HL-60/S4 (cell line): ENCODE measurements at regions not wholly inside any gene's neighbourhood (a gene's known extent, or its start where the extent isn't known, plus 50 kb on each side); places are given as distances from the start of the nearest gene placed in this dataset.
"Not testable (repeated sequence)": the region's sequence is repeated elsewhere in the genome, so short reads cannot be mapped to it uniquely, and the experiment has no call there.

Source experiments
- in situ Hi-C: fragments of 300-500 bp; cut with MboI; formaldehyde crosslinking; loops from 2 replicates; pipeline ENCODE4 v1.14.3; 2022; ENCODE audit warnings: low sequenced_read_pairs

GRCh38 chr21:28727809-28728208 lies 264.9 kb downstream of the LTN1 start:
- in situ Hi-C loops, result loop anchor here (25.0 kb wide), 1 partner anchor 1891 kb away; the partner anchor contains the start of gene ADAMTS1

- in situ Hi-C loops, result loop anchor here (25.0 kb wide), 1 partner anchor 1888 kb away; the partner anchor contains the start of gene ADAMTS1
Observed at GRCh38 chr21:28725396-28725795, 267.3 kb downstream of the LTN1 start.

GRCh38 chr21:28723646-28724045 lies 269.0 kb downstream of the LTN1 start:
- in situ Hi-C loops, result no loop called here

- in situ Hi-C loops, result no loop called here
Observed at GRCh38 chr21:28719723-28720122, 273.0 kb downstream of the LTN1 start.

DNA sequence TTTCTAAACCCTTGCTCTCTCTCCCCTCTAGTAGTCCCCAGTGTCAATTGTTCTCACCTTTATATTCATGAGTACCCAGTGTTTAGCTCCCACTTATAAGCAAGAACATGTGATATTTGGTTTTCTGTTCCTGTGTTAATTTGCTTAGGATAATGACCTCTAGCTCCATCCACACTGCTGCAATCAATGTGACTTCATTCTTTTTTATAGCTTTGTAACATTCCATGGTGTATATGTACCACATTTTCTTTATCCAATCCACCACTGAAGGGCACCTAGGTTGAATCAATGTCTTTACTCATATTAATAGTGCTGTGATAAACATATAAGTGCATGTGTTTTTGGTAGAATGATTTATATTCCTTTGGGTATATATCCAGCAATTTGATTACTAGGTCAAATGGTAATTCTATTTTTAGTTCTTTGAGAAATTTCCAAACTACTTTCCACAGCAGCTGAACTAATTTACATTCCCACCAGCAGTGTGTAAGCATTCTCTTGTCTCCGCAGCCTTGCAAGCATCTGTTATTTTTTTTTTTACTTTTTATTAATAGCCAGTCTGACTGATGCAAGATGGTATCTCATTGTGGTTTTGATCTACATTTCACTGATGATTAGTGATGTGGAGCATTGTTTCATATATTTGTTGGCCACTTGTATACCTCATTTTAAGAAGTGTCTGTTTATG lies 277.8 kb downstream of the LTN1 start:
- in situ Hi-C loops, result no loop called here

DNA sequence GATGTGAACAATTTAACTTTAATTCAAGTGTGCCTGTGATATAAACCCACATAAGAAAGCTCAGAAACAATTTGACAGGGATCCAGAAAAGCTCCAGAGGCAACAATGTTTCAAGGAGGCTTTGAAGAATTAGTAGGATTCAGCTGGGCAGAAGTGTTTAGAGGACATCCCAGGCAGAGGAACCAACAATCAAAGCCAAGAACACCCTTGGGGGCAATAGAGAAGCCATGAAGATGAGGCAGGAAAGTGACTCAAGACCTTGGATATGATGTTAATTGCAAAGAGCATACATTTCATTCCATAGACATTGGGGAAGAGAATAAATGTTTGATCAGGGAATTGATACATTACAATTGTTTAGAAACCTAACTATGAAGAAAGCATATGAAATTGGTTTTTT lies 280.3 kb downstream of the LTN1 start:
- in situ Hi-C loops, result no loop called here

DNA sequence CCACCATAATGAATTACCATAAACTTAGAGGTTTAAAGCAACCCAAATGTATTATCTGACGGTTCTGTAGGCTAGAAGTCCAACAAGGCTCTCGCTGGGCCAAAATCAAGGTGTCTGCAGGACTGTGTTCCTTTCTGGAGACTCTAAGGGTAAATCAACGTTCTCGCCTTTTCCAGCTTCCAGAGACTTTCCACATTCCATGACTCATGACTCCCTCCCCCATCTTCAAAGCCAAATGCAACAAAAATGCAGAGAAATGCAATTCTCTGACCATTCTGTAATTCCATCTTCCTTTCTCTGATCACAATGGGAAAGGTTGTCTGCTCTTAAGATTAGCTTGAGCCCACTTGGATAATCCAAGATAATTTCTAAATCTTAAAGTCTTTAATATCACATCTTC lies 287.1 kb downstream of the LTN1 start:
- in situ Hi-C loops, result no loop called here

GRCh38 chr21:28704746-28705145 lies 287.9 kb downstream of the LTN1 start:
- in situ Hi-C loops, result no loop called here

- in situ Hi-C loops, result no loop called here
Observed at GRCh38 chr21:28703861-28704260, 288.8 kb downstream of the LTN1 start.

DNA sequence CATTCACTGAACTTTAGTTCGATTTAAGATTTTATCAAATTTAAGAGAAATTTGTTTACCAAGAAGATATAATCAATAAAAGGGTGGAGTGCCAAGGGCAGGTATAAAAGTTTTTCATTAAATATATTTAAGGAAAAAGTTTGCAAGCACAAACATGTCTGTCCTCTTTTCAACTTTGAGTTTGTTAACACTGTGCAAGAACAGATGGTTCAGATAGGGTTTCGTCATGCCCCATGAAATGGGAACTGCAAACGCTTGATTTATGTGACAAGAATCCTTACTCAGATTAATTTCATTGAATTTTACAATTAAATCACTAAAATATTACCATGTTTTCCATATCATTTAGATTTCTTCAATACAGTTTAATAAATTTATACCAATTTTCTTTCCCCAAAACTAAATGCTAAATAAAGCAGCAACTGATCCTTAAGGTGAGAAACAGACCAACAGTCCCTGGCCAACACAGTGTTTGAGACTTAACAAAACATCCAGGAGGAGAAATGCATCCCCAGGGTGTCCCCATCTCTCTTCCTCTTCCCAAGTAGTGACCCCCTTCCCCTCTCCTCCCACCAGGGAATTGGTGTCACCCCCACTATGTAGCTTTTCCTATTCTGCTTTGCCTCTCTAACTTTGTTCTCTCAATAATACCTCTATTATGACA lies 292.9 kb downstream of the LTN1 start:
- in situ Hi-C loops, result no loop called here

DNA sequence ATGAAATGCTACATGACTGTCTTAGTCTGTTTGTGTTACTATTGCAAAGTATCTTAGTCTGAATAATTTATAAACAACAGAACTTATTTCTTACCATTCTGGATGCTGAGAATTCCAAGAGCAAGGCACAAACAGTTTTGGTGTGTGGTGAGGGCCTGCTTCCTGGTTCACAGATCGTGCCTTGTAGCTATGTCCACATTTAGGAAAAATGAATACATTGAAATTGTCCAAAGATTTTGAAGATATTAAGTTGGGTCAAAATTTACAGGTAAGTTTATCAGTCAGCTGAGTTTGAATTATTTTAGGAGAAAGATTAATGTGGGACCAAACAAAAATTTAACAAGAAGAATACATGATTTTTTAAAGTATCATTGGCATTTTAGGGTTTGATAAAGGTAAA lies 293.5 kb downstream of the LTN1 start:
- in situ Hi-C loops, result no loop called here

DNA sequence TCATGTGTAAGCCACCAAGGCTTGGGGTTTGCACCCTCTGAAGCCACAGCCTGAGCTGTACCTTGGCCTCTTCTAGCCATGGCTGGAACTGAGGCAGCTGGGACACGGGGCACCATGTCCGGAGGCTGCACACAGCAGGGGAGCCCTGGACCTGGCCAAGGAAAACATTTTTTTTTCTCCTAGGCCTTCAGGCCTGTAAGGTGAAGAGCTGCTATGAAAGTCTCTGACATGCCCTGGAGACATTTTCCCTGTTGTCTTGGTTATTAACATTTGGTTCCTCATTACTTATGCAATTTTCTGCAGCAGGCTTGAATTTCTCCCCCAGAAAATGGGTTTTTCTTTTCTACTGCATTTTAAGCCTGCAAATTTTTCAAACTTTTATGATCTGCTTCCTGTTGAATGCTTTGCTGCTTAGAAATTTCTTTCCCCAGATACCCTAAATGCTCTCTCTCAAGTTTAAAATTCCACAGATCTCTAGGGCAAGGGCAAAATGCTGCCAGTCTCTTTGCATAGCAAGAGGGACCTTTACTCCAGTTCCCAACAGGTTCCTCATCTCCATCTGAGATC lies 295.8 kb downstream of the LTN1 start:
- in situ Hi-C loops, result no loop called here

GRCh38 chr21:28693476-28693875 lies 299.2 kb downstream of the LTN1 start:
- in situ Hi-C loops, result no loop called here

DNA sequence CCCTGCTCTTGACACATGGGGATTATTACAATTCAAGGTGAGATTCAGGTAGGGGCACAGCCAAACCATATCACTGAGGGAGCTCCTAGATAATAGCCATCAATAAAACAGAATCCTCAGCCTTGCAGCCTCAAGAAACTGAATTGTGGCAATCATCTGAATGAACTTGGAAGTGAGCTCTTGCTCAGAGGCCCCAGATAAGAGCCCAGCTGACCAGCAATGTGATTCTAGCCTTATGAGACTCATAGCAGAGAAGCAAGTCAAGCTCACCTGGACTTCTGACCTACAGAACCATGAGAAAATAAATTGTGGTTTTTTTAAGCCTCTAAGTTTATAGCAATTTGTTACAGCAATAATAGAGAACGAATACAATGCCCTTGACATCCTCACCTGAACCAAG lies 302.5 kb downstream of the LTN1 start:
- in situ Hi-C loops, result no loop called here

DNA sequence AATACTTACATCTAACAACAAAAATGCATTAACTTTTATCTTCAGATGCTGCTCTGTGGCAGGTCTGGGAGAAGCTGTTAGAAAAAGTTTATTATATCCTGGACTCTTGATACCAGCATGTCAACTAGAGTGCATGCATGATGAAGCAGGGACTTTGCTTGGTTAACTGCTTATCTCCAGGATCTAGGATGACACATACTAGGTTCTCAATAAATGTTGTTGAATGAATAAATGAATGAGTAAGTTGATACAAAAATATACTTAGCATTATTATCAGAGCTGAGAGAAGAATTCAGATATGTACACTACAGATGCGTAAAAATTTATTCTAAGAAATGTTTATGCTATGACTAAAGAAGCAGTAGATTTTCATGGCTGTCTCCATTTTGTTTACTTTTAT lies 304.3 kb downstream of the LTN1 start:
- in situ Hi-C loops, result no loop called here

- in situ Hi-C loops, result no loop called here
Observed at GRCh38 chr21:28687586-28687985, 305.1 kb downstream of the LTN1 start.

GRCh38 chr21:28683982-28684752 lies 308.5 kb downstream of the LTN1 start:
- in situ Hi-C loops, result no loop called here

DNA sequence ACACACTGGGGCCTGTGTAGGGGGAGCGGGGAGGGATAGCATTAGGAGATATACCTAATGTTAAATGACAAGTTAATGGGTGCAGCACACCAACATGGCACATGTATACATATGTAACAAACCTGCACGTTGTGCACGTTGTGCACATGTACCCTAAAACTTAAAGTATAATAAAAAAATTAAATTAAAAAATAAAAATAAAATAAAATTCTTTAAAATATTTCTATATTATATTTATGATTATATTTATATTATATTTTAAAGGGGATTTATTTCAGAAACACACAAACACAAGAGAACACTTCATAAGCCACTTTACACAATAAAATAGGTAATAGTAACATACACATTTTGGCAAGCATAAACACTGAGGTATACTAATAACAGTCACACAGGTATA lies 309.8 kb downstream of the LTN1 start:
- in situ Hi-C loops, result not testable (repeated sequence)

GRCh38 chr21:28677096-28677495 lies 315.6 kb downstream of the LTN1 start:
- in situ Hi-C loops, result not testable (repeated sequence)

- in situ Hi-C loops, result no loop called here
Observed at GRCh38 chr21:28675331-28676041, 317.2 kb downstream of the LTN1 start.

GRCh38 chr21:28674763-28675162 lies 317.9 kb downstream of the LTN1 start:
- in situ Hi-C loops, result no loop called here
